IMR-90 (cell line): ENCODE measurements at regions not wholly inside any gene's neighbourhood (a gene's known extent, or its start where the extent isn't known, plus 50 kb on each side); places are given as distances from the start of the nearest gene placed in this dataset.

Source experiments
- BHLHE40 ChIP-seq: fragments of 150-350 bp; IDR thresholded peaks from 2 replicates; pipeline ENCODE4 v1.6.1; 2016; ENCODE audit warnings: mild to moderate bottlenecking, low read depth, low read length
- CEBPB ChIP-seq: IDR thresholded peaks from 2 replicates; pipeline ENCODE4 v1.6.1; 2012; ENCODE audit warnings: low read depth, low read length, improper control_type of control experiment
- FOS ChIP-seq: fragments of 150-350 bp; IDR thresholded peaks from 2 replicates; pipeline ENCODE4 v1.6.1; 2016; ENCODE audit warnings: low read depth, low read length
- MAFK ChIP-seq: IDR thresholded peaks from 2 replicates; pipeline ENCODE4 v1.6.1; 2012; ENCODE audit warnings: low read depth, low read length, improper control_type of control experiment
- MAZ ChIP-seq: IDR thresholded peaks from 2 replicates; pipeline ENCODE4 v1.6.1; 2012; ENCODE audit warnings: low read depth, mild to moderate bottlenecking, low read length, improper control_type of control experiment, moderate library complexity, borderline replicate concordance
- NFE2L2 ChIP-seq: fragments of 150-350 bp; IDR thresholded peaks from 2 replicates; pipeline ENCODE4 v1.6.1; 2016; ENCODE audit warnings: low read depth, mild to moderate bottlenecking, low read length
- POLR2A ChIP-seq: IDR thresholded peaks from 2 replicates; pipeline ENCODE4 v1.6.1; 2012; ENCODE audit warnings: mild to moderate bottlenecking, low read depth, low read length
- RAD21 ChIP-seq: IDR thresholded peaks from 2 replicates; pipeline ENCODE4 v1.6.1; 2012; ENCODE audit warnings: low read length, improper control_type of control experiment
- SMC3 ChIP-seq: fragments of 150-350 bp; IDR thresholded peaks from 2 replicates; pipeline ENCODE4 v1.6.1; 2016; ENCODE audit warnings: low read depth, mild to moderate bottlenecking, antibody characterized with exemption, low read length, moderate library complexity
- TF ChIP-seq, protein P1 (sequence below): conservative IDR thresholded peaks from 2 replicates; pipeline ENCODE4 v1.5.1; 2012; ENCODE audit warnings: mild to moderate bottlenecking, low read depth, low read length, improper control_type of control experiment
- TF ChIP-seq, protein P2 (sequence below): fragments of 150-350 bp; IDR thresholded peaks from 2 replicates; pipeline ENCODE4 v1.6.1; 2017; ENCODE audit warnings: mild to moderate bottlenecking, antibody characterized with exemption, low read length, low read depth

DNA sequence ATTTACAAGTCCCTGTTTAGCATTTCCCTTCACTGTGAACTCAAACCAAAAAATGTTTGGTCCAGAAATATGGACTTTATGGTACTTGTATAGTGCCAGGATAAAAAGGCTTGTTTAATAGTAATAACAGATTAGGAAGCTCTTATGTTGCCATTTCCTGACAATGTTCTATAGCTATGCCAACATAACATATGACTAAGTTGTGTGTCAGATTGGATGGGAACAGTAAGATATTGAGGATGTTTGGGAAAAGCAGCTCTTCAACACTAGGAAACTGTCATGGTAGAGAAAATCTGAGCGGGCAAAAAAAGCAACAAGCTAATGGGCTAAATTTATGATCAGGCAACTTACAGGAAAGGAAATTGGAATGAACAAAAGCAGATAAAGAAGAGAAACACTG is 287.1 kb upstream of the ADGRL4 start:
- no peak for TF ChIP-seq BHLHE40
- TF ChIP-seq CEBPB: no peak
- TF ChIP-seq, protein P1, sequence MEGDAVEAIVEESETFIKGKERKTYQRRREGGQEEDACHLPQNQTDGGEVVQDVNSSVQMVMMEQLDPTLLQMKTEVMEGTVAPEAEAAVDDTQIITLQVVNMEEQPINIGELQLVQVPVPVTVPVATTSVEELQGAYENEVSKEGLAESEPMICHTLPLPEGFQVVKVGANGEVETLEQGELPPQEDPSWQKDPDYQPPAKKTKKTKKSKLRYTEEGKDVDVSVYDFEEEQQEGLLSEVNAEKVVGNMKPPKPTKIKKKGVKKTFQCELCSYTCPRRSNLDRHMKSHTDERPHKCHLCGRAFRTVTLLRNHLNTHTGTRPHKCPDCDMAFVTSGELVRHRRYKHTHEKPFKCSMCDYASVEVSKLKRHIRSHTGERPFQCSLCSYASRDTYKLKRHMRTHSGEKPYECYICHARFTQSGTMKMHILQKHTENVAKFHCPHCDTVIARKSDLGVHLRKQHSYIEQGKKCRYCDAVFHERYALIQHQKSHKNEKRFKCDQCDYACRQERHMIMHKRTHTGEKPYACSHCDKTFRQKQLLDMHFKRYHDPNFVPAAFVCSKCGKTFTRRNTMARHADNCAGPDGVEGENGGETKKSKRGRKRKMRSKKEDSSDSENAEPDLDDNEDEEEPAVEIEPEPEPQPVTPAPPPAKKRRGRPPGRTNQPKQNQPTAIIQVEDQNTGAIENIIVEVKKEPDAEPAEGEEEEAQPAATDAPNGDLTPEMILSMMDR: no peak
- TF ChIP-seq NFE2L2: no peak
- TF ChIP-seq, protein P2, sequence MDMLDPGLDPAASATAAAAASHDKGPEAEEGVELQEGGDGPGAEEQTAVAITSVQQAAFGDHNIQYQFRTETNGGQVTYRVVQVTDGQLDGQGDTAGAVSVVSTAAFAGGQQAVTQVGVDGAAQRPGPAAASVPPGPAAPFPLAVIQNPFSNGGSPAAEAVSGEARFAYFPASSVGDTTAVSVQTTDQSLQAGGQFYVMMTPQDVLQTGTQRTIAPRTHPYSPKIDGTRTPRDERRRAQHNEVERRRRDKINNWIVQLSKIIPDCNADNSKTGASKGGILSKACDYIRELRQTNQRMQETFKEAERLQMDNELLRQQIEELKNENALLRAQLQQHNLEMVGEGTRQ: no peak
- TF ChIP-seq RAD21: no peak
- no peak for TF ChIP-seq POLR2A
- TF ChIP-seq MAZ: no peak
- TF ChIP-seq SMC3: no peak
- no peak for TF ChIP-seq FOS
- TF ChIP-seq MAFK: peak; percentile 23; the same call in 1 of the 2 replicates
